AG04449 (cell line): ENCODE measurements at regions not wholly inside any gene's neighbourhood (a gene's known extent, or its start where the extent isn't known, plus 50 kb on each side); places are given as distances from the start of the nearest gene placed in this dataset.

ENCODE experiments used
- CTCF ChIA-PET: fragments of 350-600 bp; formaldehyde crosslinking; extraction: SDS; loops from one replicate; lab custom pipeline; 2021; ENCODE audit warnings: antibody characterized with exemption; lab: Yijun Ruan, JAX
- POLR2A ChIA-PET: fragments of 400-600, 350-600 bp; formaldehyde crosslinking; extraction: SDS; loops from one replicate; lab custom pipeline; 2020; ENCODE audit warnings: antibody characterized with exemption, inconsistent platforms; lab: Yijun Ruan, JAX
- DNase-seq: peaks from one replicate; pipeline ENCODE4 v3.0.0-alpha.2; 2010; ENCODE audit warnings: low read depth, low spot score
- H3K4me3 ChIP-seq: 2 replicates; pipeline ENCODE4 v1.5.1; 2011; ENCODE audit warnings: low read depth, mild to moderate bottlenecking, control low read depth, low read length
- CTCF ChIP-seq: IDR thresholded peaks from one replicate; pipeline ENCODE4 v1.5.1; 2011; ENCODE audit warnings: mild to moderate bottlenecking, moderate library complexity, low read length, control low read depth, inconsistent platforms; ENCODE audit not compliant: insufficient read depth; ENCODE audit errors: missing control alignments

- no peak overlapping the region for H3K4me3 ChIP-seq
- TF ChIP-seq CTCF: no peak
- ChIA-PET POLR2A (no interaction called here), CTCF (no interaction called here)
- DNase-seq: no peak
Measured at GRCh38 chr4:83712890-83713289, 177.0 kb downstream of the GPAT3 start.

DNA sequence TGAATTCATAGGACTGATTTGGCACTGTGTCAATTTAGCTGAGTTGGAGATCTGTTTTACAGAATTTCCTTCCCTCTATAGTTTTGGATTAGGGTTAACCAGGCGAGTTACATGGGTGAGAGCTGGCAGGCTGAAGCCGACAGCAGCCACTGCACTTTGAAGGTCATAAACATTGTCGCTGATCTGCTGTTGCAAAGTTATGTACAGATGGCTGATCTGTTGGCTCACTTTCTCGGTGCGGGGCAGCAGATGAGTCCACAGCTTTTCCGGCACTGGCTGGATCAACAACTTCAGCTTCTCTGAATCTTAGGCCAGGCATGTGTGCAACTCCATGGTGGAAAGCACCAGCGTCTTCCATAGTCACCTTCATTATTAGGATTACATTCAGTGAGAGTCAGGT, 173.7 kb downstream of the GPAT3 start:
- H3K4me3 ChIP-seq: no peak overlapping the region
- TF ChIP-seq CTCF: no peak
- CTCF ChIA-PET: no interaction called here
- POLR2A ChIA-PET: no interaction called here
- DNase-seq: no peak

- TF ChIP-seq CTCF: no peak
- ChIA-PET CTCF (no interaction called here), POLR2A (no interaction called here)
- DNase-seq: no peak
- no peak overlapping the region for H3K4me3 ChIP-seq
Measured at GRCh38 chr4:83708500-83709175, 172.7 kb downstream of the GPAT3 start.

GRCh38 chr4:83704786-83705185, 168.9 kb downstream of the GPAT3 start:
- no peak for DNase-seq
- TF ChIP-seq CTCF: no peak
- ChIA-PET CTCF (no interaction called here), POLR2A (no interaction called here)
- no peak overlapping the region for H3K4me3 ChIP-seq

DNA sequence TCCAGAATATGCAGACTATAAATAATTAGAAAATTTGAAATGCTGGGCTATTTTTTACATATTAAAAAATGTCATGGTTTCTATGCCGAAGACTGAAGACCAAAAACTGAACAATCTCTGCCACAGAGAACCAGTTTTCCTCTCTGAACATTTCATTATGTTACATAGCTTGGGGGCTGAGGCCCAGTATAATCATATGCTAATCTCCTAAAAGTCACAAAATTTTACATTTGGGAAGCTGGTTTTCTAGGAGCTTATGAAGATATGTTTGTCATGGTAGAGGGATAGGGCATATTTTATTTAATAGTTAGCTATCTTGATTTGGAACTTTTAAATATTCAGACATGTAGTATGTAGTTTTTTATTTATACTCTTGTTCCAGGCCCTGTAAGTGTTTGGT, 167.8 kb downstream of the GPAT3 start:
- H3K4me3 ChIP-seq: no peak overlapping the region
- POLR2A ChIA-PET: no interaction called here
- DNase-seq: no peak
- CTCF ChIA-PET: no interaction called here
- TF ChIP-seq CTCF: no peak

DNA sequence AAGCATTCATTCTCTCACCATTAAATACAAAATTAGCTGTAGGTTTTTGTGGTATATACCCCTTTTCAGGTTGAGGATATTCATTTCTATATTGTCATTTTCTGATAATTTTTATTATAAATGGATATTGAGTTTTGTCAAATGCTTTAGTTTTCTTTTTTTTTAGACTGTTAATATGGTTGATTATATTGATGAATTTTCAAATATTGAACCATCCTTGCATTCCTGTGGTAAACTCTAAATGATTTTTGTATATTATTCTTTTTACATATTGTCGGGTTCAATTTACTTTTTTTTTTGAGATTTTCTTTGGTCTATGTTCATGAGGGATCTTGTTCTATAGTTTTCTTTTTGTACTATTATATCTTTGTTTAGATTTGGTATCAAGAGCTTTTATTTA, 165.1 kb downstream of the GPAT3 start:
- H3K4me3 ChIP-seq: no peak overlapping the region
- ChIA-PET POLR2A (no interaction called here), CTCF (no interaction called here)
- no peak for DNase-seq
- TF ChIP-seq CTCF: no peak
